ENCODE measurements at regions not wholly inside any gene's neighbourhood (a gene's known extent, or its start where the extent isn't known, plus 50 kb on each side); places are given as distances from the start of the nearest gene placed in this dataset.

- Mint-ChIP-seq H3K27ac (no peak overlapping the region), H3K36me3 (ENCODE audit: low read depth) (no peaks in the 10 kb centered on the region), H3K27me3 (no peaks in the 10 kb centered on the region), H3K4me1 (ENCODE audit: low read depth) (no peaks in the 10 kb centered on the region), H3K9me3 (peaks cover 8% of the 10 kb centered on the region), H3K4me3 (no peak overlapping the region)
- intact Hi-C loops (cut with micrococcal nuclease), result no loop called here
Measured at GRCh38 chr20:7361321-7361720, 578.9 kb downstream of the HAO1 start.

DNA sequence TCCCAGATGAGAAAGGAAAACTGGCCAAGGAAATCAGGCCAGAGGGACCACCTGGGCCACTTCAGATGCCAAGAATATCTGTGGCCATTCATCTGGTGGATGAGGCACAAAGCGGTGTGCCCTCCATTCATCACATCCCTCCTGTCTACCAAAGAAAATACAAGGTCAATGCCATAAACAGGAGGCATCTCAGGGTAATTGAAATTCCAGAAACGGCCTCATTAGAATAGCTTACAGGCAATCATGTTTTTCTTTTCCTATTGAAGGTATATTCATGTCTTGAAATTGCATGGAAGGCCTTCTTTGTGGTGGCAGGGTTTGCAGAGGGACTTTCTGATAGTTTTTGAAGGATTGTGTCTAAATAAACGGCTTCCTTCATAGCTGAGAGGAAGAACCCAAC lies 578.3 kb downstream of the HAO1 start:
- Mint-ChIP-seq H3K36me3 (ENCODE audit: low read depth) (no peaks in the 10 kb centered on the region), H3K4me1 (ENCODE audit: low read depth) (no peaks in the 10 kb centered on the region), H3K27ac (no peak overlapping the region)

DNA sequence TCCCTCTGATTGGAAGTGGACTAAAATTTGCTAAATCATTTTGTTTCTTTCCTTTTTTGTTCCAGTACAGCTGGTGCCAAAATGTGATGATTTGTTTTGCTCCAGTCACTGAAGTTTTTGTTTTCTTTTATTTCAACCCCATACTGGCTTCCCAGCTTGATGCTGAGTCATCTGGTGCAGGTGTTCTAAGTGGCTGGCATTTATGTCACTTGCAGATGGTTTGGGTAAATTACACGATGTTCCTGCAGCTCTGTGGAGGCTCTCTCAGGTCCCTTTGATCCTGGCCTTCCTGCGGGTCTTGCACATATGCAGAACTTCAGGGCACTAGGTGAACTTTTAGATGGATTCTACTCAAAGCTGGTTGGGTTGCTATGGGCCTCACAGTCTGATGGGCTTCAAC lies 577.7 kb downstream of the HAO1 start:
- Mint-ChIP-seq H3K27ac (no peak overlapping the region), H3K4me3 (no peak overlapping the region), H3K4me1 (ENCODE audit: low read depth) (no peaks in the 10 kb centered on the region), H3K9me3 (peaks cover 8% of the 10 kb centered on the region), H3K27me3 (no peaks in the 10 kb centered on the region), H3K36me3 (ENCODE audit: low read depth) (no peaks in the 10 kb centered on the region)
- intact Hi-C loops (cut with micrococcal nuclease), result no loop called here

More for the DNA sequence above, 578.3 kb downstream of the HAO1 start:
- no peak overlapping the region for H3K4me3 Mint-ChIP-seq
- peaks cover 8% of the 10 kb centered on the region for H3K9me3 Mint-ChIP-seq
- H3K27me3 Mint-ChIP-seq, result no peaks in the 10 kb centered on the region
- intact Hi-C loops (cut with micrococcal nuclease), result no loop called here

DNA sequence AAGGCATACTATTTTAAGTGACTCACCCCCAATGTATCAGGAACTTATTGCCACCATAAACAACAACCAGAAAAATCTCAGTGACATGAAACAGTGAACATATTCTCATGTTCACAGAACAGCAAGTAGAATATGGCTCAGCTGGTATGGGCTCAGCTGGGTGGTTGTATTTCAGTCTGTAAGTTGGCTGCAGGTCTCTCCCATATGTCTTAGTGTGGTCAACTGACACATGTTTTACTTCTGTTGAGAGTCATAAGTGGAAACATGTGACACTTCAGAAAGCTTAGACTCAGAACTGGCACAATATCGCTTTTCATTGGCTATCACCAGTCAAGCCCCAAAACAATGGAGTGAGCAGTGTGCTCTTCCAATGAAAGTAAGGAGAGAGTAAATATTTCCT lies 574.1 kb downstream of the HAO1 start:
- Mint-ChIP-seq H3K36me3 (ENCODE audit: low read depth) (no peaks in the 10 kb centered on the region), H3K27me3 (no peaks in the 10 kb centered on the region), H3K9me3 (peaks cover 8% of the 10 kb centered on the region), H3K4me1 (ENCODE audit: low read depth) (no peaks in the 10 kb centered on the region), H3K27ac (no peak overlapping the region), H3K4me3 (no peak overlapping the region)
- intact Hi-C loops (cut with micrococcal nuclease), result no loop called here

- Mint-ChIP-seq H3K9me3 (no peaks in the 10 kb centered on the region), H3K36me3 (ENCODE audit: low read depth) (no peaks in the 10 kb centered on the region), H3K4me1 (ENCODE audit: low read depth) (no peaks in the 10 kb centered on the region), H3K27ac (no peak overlapping the region), H3K27me3 (no peaks in the 10 kb centered on the region), H3K4me3 (no peak overlapping the region)
- intact Hi-C loops (cut with micrococcal nuclease), result no loop called here
Measured at GRCh38 chr20:7371518-7372163, 568.6 kb downstream of the HAO1 start.

DNA sequence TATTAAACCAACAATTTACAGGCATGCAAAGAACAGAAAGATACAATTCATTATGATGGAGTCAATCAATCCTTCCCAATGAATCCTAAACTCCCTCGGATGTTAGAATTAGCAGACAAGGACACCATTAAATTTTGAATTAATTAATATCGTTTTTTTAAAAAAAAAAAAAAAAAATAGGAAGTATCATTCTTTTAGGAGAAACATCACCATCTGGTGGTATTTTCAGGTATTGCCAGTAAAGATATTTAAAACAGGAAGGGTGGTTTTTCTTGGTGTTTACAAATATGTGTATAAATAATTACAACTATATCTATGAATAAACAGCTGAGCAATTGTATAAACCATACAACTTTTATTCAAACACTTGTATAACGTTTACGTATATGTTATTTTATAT lies 564.4 kb downstream of the HAO1 start:
- Mint-ChIP-seq H3K36me3 (ENCODE audit: low read depth) (no peaks in the 10 kb centered on the region), H3K9me3 (no peaks in the 10 kb centered on the region), H3K27ac (no peak overlapping the region), H3K27me3 (no peaks in the 10 kb centered on the region), H3K4me1 (ENCODE audit: low read depth) (no peaks in the 10 kb centered on the region), H3K4me3 (no peak overlapping the region)
- intact Hi-C loops (cut with micrococcal nuclease), result loop anchor here (5.0 kb wide), 1 partner anchor 1234 kb away; no protein-coding TSS in a partner anchor

DNA sequence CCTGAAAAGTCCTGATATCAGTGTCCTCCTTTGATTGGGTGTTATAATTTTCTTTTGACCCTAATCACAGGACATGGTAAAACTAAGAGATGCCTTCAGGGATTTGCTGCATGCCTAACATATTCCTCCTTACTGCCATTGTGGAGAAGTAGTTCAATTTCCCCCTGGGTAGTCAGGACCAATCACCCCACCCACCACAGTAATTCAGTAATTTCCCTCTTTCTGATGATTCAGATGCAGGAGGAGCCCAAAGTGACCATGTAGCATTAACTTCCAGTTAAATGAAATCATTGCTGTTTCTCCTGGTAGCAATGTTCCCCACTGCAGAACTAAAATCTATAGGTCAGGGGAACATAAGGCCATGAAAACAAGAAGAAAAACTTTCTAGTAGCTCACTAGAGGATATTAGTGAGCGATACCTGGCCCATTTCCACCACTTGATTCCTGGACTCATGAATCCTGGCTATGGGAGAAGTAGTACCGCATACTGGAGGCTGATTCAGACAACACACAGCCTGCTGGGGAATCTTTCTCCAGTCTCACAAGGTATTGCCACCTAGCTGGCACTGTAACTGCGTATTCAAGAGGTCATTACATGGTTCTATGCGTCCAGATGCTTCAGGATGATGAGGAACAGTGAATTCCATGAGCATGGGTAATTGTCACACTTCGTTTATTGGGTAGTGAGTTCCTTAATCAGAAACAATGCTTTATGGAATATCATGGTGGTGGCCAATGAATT lies 561.2 kb downstream of the HAO1 start:
- Mint-ChIP-seq H3K27ac (no peak overlapping the region), H3K4me3 (no peak overlapping the region), H3K27me3 (peaks cover 3% of the 10 kb centered on the region), H3K9me3 (no peaks in the 10 kb centered on the region), H3K4me1 (ENCODE audit: low read depth) (no peaks in the 10 kb centered on the region), H3K36me3 (ENCODE audit: low read depth) (no peaks in the 10 kb centered on the region)
- intact Hi-C loops (cut with micrococcal nuclease), result loop anchor here (5.0 kb wide), 1 partner anchor 1237 kb away; no protein-coding TSS in a partner anchor

- H3K4me3 Mint-ChIP-seq, result no peak overlapping the region
- no peaks in the 10 kb centered on the region for H3K36me3 Mint-ChIP-seq (ENCODE audit: low read depth)
- H3K4me1 Mint-ChIP-seq (ENCODE audit: low read depth), result no peaks in the 10 kb centered on the region
- peaks cover 3% of the 10 kb centered on the region for H3K27me3 Mint-ChIP-seq
- H3K9me3 Mint-ChIP-seq, result no peaks in the 10 kb centered on the region
- intact Hi-C loops (cut with micrococcal nuclease), result loop anchor here (5.0 kb wide), 1 partner anchor 1237 kb away; no protein-coding TSS in a partner anchor
- H3K27ac Mint-ChIP-seq, result no peak overlapping the region
Measured at GRCh38 chr20:7379621-7380220, 560.5 kb downstream of the HAO1 start.

DNA sequence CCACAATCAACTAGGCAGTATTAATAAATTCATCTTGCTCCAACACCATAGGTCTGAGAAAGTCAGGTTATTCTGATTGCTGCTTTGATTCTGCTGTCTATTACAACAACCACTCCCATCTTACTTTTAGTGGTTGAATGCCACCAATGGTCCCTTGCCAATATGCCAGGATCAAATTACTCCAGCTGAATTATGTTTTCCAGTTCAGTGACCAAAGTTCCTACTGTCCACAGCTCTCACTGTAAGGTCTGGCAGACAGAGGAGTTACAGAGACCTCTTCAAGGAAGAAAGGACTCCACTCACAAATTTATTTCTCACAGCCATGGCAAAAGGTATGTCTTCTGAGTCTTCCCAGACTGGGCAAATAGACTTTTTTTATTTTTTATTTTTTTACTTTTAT lies 557.0 kb downstream of the HAO1 start:
- Mint-ChIP-seq H3K4me1 (ENCODE audit: low read depth) (no peaks in the 10 kb centered on the region), H3K36me3 (ENCODE audit: low read depth) (no peaks in the 10 kb centered on the region), H3K9me3 (no peaks in the 10 kb centered on the region), H3K27ac (no peak overlapping the region), H3K4me3 (no peak overlapping the region), H3K27me3 (peaks cover 3% of the 10 kb centered on the region)
- intact Hi-C loops (cut with micrococcal nuclease), result no loop called here

DNA sequence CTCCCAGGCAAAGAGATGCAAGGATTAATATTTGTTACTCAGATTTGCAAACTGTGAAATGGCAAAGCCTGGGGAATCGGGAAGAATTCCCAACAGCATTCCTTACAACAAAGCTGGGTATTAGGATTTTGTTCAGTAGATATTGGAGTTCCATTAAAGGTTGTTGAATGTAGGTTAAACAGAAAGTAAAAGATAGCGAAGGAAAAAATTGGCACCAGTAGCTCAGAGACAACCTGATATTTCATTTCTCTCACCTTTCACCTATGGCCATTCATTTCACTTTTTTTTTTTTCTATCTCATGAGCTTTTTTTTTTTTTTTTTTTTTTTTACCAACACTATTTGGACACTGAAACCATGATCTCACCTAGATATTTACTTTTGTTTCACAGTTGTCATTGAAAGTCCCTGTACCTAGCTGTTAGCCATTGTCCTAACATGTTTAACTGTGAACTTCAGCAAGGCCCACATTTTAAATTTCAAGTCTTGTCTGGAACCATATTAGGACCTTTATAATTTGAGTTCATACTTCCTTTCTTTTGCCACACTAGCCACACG lies 552.5 kb downstream of the HAO1 start:
- H3K4me3 Mint-ChIP-seq, result no peak overlapping the region
- H3K4me1 Mint-ChIP-seq (ENCODE audit: low read depth), result no peaks in the 10 kb centered on the region
- H3K27me3 Mint-ChIP-seq, result peaks cover 2% of the 10 kb centered on the region
- no peaks in the 10 kb centered on the region for H3K9me3 Mint-ChIP-seq
- intact Hi-C loops (cut with micrococcal nuclease), result no loop called here
- no peaks in the 10 kb centered on the region for H3K36me3 Mint-ChIP-seq (ENCODE audit: low read depth)
- no peak overlapping the region for H3K27ac Mint-ChIP-seq

DNA sequence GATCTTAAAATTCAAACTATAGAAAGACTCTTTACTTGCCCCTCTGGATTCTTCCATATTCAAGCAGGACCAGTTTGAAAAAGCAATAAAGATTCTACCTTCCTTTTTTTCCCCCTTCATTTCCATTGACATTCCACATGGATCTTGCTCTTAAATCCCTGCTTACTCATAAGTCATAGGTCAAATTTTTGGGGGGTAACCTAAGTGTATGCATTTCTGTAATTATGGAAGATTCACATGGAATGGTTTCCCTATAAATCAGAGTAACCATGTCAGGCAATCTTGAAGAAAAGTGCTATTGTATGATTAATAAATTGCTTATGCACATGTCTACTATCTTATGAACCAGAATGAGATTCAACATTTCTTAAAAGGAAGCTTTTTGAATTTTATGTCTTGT lies 551.0 kb downstream of the HAO1 start:
- no peak overlapping the region for H3K4me3 Mint-ChIP-seq
- no peak overlapping the region for H3K27ac Mint-ChIP-seq
- H3K36me3 Mint-ChIP-seq (ENCODE audit: low read depth), result no peaks in the 10 kb centered on the region
- H3K9me3 Mint-ChIP-seq, result no peaks in the 10 kb centered on the region
- no peaks in the 10 kb centered on the region for H3K27me3 Mint-ChIP-seq
- H3K4me1 Mint-ChIP-seq (ENCODE audit: low read depth), result no peaks in the 10 kb centered on the region
- intact Hi-C loops (cut with micrococcal nuclease), result no loop called here

DNA sequence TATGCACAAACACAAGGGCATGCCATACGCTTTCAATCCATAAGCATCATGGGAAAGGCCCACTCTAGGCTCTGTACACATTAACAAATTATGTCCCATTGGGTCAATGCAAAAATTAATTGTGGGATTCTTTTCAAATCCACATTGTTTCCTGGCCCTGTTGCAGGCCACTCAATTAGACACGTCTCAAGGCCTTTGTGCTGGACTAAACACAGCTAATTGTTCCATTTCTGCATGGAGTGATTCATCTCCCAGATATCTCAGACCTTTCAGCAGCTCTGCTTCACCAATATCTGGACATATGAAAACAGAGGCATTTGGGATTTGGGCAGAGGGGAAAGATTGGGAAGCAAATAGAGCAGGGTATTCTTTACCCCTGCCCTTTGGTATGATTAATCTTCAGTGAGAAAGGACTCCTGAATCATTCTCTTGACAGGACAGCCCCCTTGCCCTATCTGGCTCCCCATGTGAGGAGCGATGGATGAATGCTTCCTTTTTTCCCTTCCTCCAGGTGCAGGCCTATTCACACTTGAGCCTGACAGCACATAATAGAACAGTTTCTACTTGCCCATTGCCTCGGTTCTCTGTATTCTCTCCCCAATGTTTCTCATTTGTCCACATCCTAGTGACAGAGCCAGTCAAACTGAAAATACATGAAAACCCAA lies 547.6 kb downstream of the HAO1 start:
- Mint-ChIP-seq H3K36me3 (ENCODE audit: low read depth) (no peaks in the 10 kb centered on the region), H3K27ac (no peak overlapping the region), H3K4me1 (ENCODE audit: low read depth) (no peaks in the 10 kb centered on the region), H3K4me3 (no peak overlapping the region), H3K27me3 (no peaks in the 10 kb centered on the region), H3K9me3 (no peaks in the 10 kb centered on the region)
- intact Hi-C loops (cut with micrococcal nuclease), result no loop called here

DNA sequence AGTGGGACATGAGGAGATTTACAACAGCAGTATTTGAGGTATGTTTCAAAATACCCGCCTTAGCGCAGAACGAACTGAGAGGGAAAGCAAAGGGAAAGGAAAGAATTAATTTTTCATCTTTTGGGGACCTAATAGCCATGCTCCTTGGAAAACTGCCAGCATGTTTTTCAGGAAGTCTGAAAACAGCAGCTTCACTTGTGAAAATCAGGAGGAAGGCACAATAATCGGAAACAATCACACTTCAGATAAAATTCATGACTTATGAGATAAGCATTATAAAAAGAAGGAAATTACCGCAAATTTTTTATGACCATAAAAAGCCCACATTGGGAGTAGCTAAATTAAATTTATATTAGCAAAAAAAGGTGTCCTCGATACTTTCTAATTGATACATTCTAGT lies 541.1 kb downstream of the HAO1 start:
- H3K4me3 Mint-ChIP-seq, result no peak overlapping the region
- no peaks in the 10 kb centered on the region for H3K4me1 Mint-ChIP-seq (ENCODE audit: low read depth)
- intact Hi-C loops (cut with micrococcal nuclease), result no loop called here
- H3K27me3 Mint-ChIP-seq, result peaks cover 12% of the 10 kb centered on the region
- no peaks in the 10 kb centered on the region for H3K9me3 Mint-ChIP-seq
- no peak overlapping the region for H3K27ac Mint-ChIP-seq
- H3K36me3 Mint-ChIP-seq (ENCODE audit: low read depth), result no peaks in the 10 kb centered on the region

GRCh38 chr20:7399575-7399974 lies 540.7 kb downstream of the HAO1 start:
- H3K36me3 Mint-ChIP-seq (ENCODE audit: low read depth), result no peaks in the 10 kb centered on the region
- no peaks in the 10 kb centered on the region for H3K4me1 Mint-ChIP-seq (ENCODE audit: low read depth)
- H3K4me3 Mint-ChIP-seq, result no peak overlapping the region
- intact Hi-C loops (cut with micrococcal nuclease), result no loop called here
- H3K27me3 Mint-ChIP-seq, result peaks cover 12% of the 10 kb centered on the region
- H3K9me3 Mint-ChIP-seq, result no peaks in the 10 kb centered on the region
- H3K27ac Mint-ChIP-seq, result no peak overlapping the region
